GM23338 (cell line): ENCODE measurements at regions not wholly inside any gene's neighbourhood (a gene's known extent, or its start where the extent isn't known, plus 50 kb on each side); places are given as distances from the start of the nearest gene placed in this dataset.

Experiments used
- ATAC-seq: fragments of 200-7000 bp; cut with Tn5 transposase; 3 replicates; pipeline ENCODE4 v1.9.1; 2020
- DNase-seq: peaks from one replicate; pipeline ENCODE4 v3.0.0-alpha.2; 2015; ENCODE audit warnings: low spot score
- H2AFZ ChIP-seq: fragments of 200-600 bp; sonication (generic); 2 replicates; pipeline ENCODE4 v1.8.0; 2016; ENCODE audit warnings: antibody characterized with exemption, mild to moderate bottlenecking, moderate library complexity
- H3F3A ChIP-seq: fragments of 200-600 bp; sonication (generic); replicated peaks from 2 replicates; pipeline ENCODE4 v1.8.0; 2017; ENCODE audit warnings: antibody characterized with exemption, mixed run types, low read depth
- H3K27ac ChIP-seq: fragments of 200-600 bp; sonication (generic); 2 replicates; pipeline ENCODE4 v1.6.1; 2016; ENCODE audit warnings: low read depth
- H3K27me3 ChIP-seq: fragments of 200-600 bp; sonication (generic); 2 replicates; pipeline ENCODE4 v1.8.0; 2016; ENCODE audit warnings: mild to moderate bottlenecking, mixed run types, moderate library complexity; ENCODE audit not compliant: insufficient read depth
- H3K36me3 ChIP-seq: fragments of 200-600 bp; sonication (generic); 2 replicates; pipeline ENCODE4 v1.8.0; 2016; ENCODE audit warnings: mild to moderate bottlenecking; ENCODE audit not compliant: insufficient read depth
- H3K4me1 ChIP-seq: fragments of 200-600 bp; sonication (generic); 2 replicates; pipeline ENCODE4 v1.8.0; 2016; ENCODE audit warnings: mild to moderate bottlenecking, moderate library complexity; ENCODE audit not compliant: insufficient read depth
- H3K4me2 ChIP-seq: fragments of 200-600 bp; sonication (generic); 2 replicates; pipeline ENCODE4 v1.7.1; 2017; ENCODE audit warnings: mixed run types
- H3K4me3 ChIP-seq: fragments of 200-600 bp; sonication (generic); 2 replicates; pipeline ENCODE4 v1.6.1; 2016; ENCODE audit warnings: mixed run types
- H3K79me2 ChIP-seq: fragments of 200-600 bp; sonication (generic); replicated peaks from 2 replicates; pipeline ENCODE4 v1.8.0; 2017; ENCODE audit warnings: mild to moderate bottlenecking; ENCODE audit not compliant: insufficient read depth
- H3K9me2 ChIP-seq: fragments of 200-600 bp; sonication (generic); 2 replicates; pipeline ENCODE4 v1.8.0; 2017; ENCODE audit not compliant: insufficient read depth
- H4K20me1 ChIP-seq: fragments of 200-600 bp; sonication (generic); replicated peaks from 2 replicates; pipeline ENCODE4 v1.8.0; 2017; ENCODE audit warnings: mild to moderate bottlenecking; ENCODE audit not compliant: insufficient read depth
- H3K27ac Mint-ChIP-seq: 2 replicates; pipeline ENCODE4 v1.8.0; 2020; ENCODE audit warnings: inconsistent platforms, mild to moderate bottlenecking, moderate library complexity, mixed read lengths
- H3K27me3 Mint-ChIP-seq: 3 replicates; pipeline ENCODE4 v1.8.0; 2022; ENCODE audit warnings: low read depth, mild to moderate bottlenecking, moderate library complexity, mixed read lengths, inconsistent platforms; ENCODE audit not compliant: insufficient read depth, poor library complexity
- H3K36me3 Mint-ChIP-seq: 3 replicates; pipeline ENCODE4 v1.8.0; 2021; ENCODE audit warnings: low read depth, mild to moderate bottlenecking, inconsistent platforms, moderate library complexity, mixed read lengths
- H3K4me1 Mint-ChIP-seq: 3 replicates; pipeline ENCODE4 v1.8.0; 2020; ENCODE audit warnings: mild to moderate bottlenecking, inconsistent platforms, mixed read lengths
- H3K4me3 Mint-ChIP-seq: 3 replicates; pipeline ENCODE4 v1.8.0; 2021; ENCODE audit warnings: moderate library complexity, mild to moderate bottlenecking, inconsistent platforms, mixed read lengths
- H3K9me3 Mint-ChIP-seq: 3 replicates; pipeline ENCODE4 v1.8.0; 2020; ENCODE audit warnings: moderate library complexity, mild to moderate bottlenecking, inconsistent platforms, mixed read lengths
- CREB1 ChIP-seq: fragments of 250-450 bp; sonication (Bioruptor Pico); IDR thresholded peaks from 2 replicates; pipeline ENCODE4 v1.5.0; 2020; ENCODE audit warnings: low read depth, mild to moderate bottlenecking, moderate library complexity
- EZH2 ChIP-seq: fragments of 200-600 bp; sonication (generic); IDR thresholded peaks from one replicate; pipeline ENCODE4 v1.8.0; 2017; ENCODE audit warnings: antibody characterized with exemption, mild to moderate bottlenecking, low read depth; ENCODE audit not compliant: unreplicated experiment
- JUNB ChIP-seq: IDR thresholded peaks from one replicate; pipeline ENCODE4 v1.6.1; 2016; ENCODE audit warnings: antibody characterized with exemption; ENCODE audit not compliant: unreplicated experiment
- NANOG ChIP-seq: IDR thresholded peaks from 2 replicates; pipeline ENCODE4 v1.6.1; 2016; ENCODE audit warnings: antibody characterized with exemption, borderline replicate concordance
- POLR2AphosphoS5 ChIP-seq: IDR thresholded peaks from 2 replicates; pipeline ENCODE4 v1.6.1; 2016; ENCODE audit warnings: antibody characterized with exemption, low read depth
- ZNF114 ChIP-seq: fragments of 250-450 bp; sonication (Bioruptor Pico); IDR thresholded peaks from 2 replicates; pipeline ENCODE4 v1.5.0; 2020; ENCODE audit warnings: mild to moderate bottlenecking, moderate library complexity
- ZNF331 ChIP-seq: fragments of 250-450 bp; sonication (Bioruptor Pico); IDR thresholded peaks from 2 replicates; pipeline ENCODE4 v1.5.0; 2020; ENCODE audit warnings: low read depth, mild to moderate bottlenecking, moderate library complexity
- TF ChIP-seq, protein P1 (sequence below), 2 experiments: fragments of 200-600 bp in 1 of 2; sonication (generic) in 1 of 2; conservative IDR thresholded peaks; 2 replicates each; pipeline versions ENCODE4 v1.5.1 to v1.6.1; 2016 to 2017; ENCODE audit warnings: antibody characterized with exemption in 2 of 2, low read depth in 2 of 2, mild to moderate bottlenecking in 2 of 2, moderate library complexity in 1 of 2
- TF ChIP-seq, protein P2 (sequence below): IDR thresholded peaks from 2 replicates; pipeline ENCODE4 v1.6.1; 2016; ENCODE audit warnings: antibody characterized with exemption

DNA sequence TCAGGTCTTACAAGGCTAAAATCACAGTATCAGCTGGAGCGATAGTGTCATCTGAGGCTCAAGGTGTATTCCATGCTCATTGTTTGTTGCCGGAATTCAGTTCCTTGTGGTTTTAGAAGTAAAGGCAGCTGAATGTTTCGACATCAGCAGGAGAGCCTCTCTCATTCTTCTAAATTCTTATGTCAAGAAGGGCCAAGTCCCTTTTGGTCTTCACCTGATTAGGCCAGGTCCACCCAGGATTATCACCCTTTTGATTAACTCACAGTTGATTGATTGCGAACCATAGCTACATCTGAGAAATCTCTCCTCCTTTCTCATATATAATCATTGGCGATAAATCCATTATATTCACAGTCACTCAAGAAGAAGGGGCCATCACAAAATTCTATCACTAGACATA is 806.7 kb upstream of the PRMT6 start:
- H2AFZ ChIP-seq, result no peak overlapping the region
- Mint-ChIP-seq H3K9me3 (no peaks in the 10 kb centered on the region), H3K36me3 (no peaks in the 10 kb centered on the region), H3K27ac (no peak overlapping the region), H3K4me1 (no peaks in the 10 kb centered on the region), H3K4me3 (no peak overlapping the region), H3K27me3 (peaks cover 2% of the 10 kb centered on the region)
- H4K20me1 ChIP-seq, result no peaks in the 10 kb centered on the region
- TF ChIP-seq CREB1 (no peak), ZNF331 (no peak), ZNF114 (CRISPR knock-in tag) (no peak), NANOG (no peak)
- TF ChIP-seq, protein P1, sequence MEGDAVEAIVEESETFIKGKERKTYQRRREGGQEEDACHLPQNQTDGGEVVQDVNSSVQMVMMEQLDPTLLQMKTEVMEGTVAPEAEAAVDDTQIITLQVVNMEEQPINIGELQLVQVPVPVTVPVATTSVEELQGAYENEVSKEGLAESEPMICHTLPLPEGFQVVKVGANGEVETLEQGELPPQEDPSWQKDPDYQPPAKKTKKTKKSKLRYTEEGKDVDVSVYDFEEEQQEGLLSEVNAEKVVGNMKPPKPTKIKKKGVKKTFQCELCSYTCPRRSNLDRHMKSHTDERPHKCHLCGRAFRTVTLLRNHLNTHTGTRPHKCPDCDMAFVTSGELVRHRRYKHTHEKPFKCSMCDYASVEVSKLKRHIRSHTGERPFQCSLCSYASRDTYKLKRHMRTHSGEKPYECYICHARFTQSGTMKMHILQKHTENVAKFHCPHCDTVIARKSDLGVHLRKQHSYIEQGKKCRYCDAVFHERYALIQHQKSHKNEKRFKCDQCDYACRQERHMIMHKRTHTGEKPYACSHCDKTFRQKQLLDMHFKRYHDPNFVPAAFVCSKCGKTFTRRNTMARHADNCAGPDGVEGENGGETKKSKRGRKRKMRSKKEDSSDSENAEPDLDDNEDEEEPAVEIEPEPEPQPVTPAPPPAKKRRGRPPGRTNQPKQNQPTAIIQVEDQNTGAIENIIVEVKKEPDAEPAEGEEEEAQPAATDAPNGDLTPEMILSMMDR (conservative IDR thresholded peaks at IDR 0.05; ENCODE audit: low read depth in 2 of 2), result no peak
- TF ChIP-seq, protein P2, sequence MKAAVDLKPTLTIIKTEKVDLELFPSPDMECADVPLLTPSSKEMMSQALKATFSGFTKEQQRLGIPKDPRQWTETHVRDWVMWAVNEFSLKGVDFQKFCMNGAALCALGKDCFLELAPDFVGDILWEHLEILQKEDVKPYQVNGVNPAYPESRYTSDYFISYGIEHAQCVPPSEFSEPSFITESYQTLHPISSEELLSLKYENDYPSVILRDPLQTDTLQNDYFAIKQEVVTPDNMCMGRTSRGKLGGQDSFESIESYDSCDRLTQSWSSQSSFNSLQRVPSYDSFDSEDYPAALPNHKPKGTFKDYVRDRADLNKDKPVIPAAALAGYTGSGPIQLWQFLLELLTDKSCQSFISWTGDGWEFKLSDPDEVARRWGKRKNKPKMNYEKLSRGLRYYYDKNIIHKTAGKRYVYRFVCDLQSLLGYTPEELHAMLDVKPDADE, result no peak
- peaks cover 9% of the 10 kb centered on the region; the same call in 1 of the 2 replicates for H3K9me2 ChIP-seq
- H3K79me2 ChIP-seq, result no peaks in the 10 kb centered on the region
- H3K27me3 ChIP-seq, result no peaks in the 10 kb centered on the region
- DNase-seq, result no peak
- no peak overlapping the region for H3K27ac ChIP-seq
- H3K4me3 ChIP-seq, result no peak overlapping the region
- H3F3A ChIP-seq, result no peaks in the 10 kb centered on the region
- H3K4me1 ChIP-seq, result no peaks in the 10 kb centered on the region
- ATAC-seq, result no peak
- H3K36me3 ChIP-seq, result no peaks in the 10 kb centered on the region
- H3K4me2 ChIP-seq, result no peak overlapping the region

DNA sequence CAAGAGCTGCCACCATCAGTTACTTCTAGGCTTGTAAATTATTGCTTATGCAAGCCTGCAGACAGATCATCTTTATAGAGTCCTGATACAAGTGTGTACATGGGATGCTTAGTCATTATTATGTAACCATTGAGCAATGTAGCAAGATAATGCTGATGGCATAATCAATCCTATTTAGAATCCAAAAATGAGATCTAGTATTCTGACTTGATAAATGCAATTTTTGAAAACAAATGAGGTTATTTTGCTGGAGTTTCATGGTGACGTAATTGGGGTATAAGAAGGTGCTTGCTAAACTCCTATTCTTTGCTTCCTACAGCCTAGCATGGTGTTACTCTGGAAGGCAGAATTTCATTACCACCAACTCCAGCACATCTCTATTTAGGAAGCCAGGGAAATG is 801.7 kb upstream of the PRMT6 start:
- peaks cover 2% of the 10 kb centered on the region for H3K27me3 Mint-ChIP-seq
- H3K79me2 ChIP-seq, result no peaks in the 10 kb centered on the region
- no peak for ATAC-seq
- H3K4me2 ChIP-seq, result no peak overlapping the region
- H3K4me3 ChIP-seq, result no peak overlapping the region
- H3K9me3 Mint-ChIP-seq, result no peaks in the 10 kb centered on the region; the same call in 2 of the 3 replicates
- H2AFZ ChIP-seq, result no peak overlapping the region
- no peak overlapping the region for H3K27ac Mint-ChIP-seq
- H3K9me2 ChIP-seq, result no peaks in the 10 kb centered on the region; the same call in 1 of the 2 replicates
- H3K36me3 ChIP-seq, result no peaks in the 10 kb centered on the region
- no peaks in the 10 kb centered on the region for H4K20me1 ChIP-seq
- H3K4me1 Mint-ChIP-seq, result no peaks in the 10 kb centered on the region
- H3K27me3 ChIP-seq, result no peaks in the 10 kb centered on the region
- TF ChIP-seq ZNF331 (no peak), EZH2 (no peak), POLR2AphosphoS5 (no peak), JUNB (no peak)
- TF ChIP-seq, protein P2, result no peak
- H3K27ac ChIP-seq, result no peak overlapping the region
- H3K36me3 Mint-ChIP-seq, result no peaks in the 10 kb centered on the region
- H3F3A ChIP-seq, result no peaks in the 10 kb centered on the region
- no peaks in the 10 kb centered on the region for H3K4me1 ChIP-seq
- no peak overlapping the region for H3K4me3 Mint-ChIP-seq
- no peak for DNase-seq
